HG03558 (cell line): ENCODE measurements at regions not wholly inside any gene's neighbourhood (a gene's known extent, or its start where the extent isn't known, plus 50 kb on each side); places are given as distances from the start of the nearest gene placed in this dataset.
"Not testable (repeated sequence)": the region's sequence is repeated elsewhere in the genome, so short reads cannot be mapped to it uniquely, and the experiment has no call there.

ENCODE experiments used
- ATAC-seq: cut with Tn5 transposase; IDR thresholded peaks from one replicate; pipeline ENCODE4 v1.9.1; 2021; ENCODE audit warnings: moderate number of reproducible peaks; ENCODE audit not compliant: unreplicated experiment; ENCODE audit errors: extremely low read depth

GRCh38 chr4:62622089-62622488 is 1422.0 kb downstream of the ADGRL3 start:
- ATAC-seq: no peak

GRCh38 chr4:62619971-62620370 is 1419.8 kb downstream of the ADGRL3 start:
- no peak for ATAC-seq

GRCh38 chr4:62618042-62618441 is 1417.9 kb downstream of the ADGRL3 start:
- ATAC-seq: no peak

GRCh38 chr4:62601737-62602136 is 1401.6 kb downstream of the ADGRL3 start:
- ATAC-seq: no peak

GRCh38 chr4:62595265-62595664 is 1395.1 kb downstream of the ADGRL3 start:
- ATAC-seq: not testable (repeated sequence)

DNA sequence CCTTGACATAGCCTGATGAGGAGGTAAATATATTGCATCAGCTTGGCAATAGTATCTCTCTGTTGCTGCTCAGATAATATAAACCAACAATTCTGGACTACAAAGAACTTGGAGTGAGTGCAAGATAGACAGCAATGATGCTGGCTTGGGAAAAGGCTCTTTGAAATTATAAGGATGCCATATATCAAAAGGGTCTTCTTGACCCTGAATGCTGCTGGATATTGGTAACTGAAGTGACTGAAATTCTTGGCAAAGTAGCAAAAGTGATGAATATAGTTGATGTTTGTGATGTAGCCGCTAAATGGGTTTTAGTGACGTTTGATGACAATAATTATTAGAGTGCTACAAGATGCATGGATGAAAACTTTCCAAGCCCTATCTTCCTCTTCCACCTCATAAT is 1391.6 kb downstream of the ADGRL3 start:
- ATAC-seq: no peak

DNA sequence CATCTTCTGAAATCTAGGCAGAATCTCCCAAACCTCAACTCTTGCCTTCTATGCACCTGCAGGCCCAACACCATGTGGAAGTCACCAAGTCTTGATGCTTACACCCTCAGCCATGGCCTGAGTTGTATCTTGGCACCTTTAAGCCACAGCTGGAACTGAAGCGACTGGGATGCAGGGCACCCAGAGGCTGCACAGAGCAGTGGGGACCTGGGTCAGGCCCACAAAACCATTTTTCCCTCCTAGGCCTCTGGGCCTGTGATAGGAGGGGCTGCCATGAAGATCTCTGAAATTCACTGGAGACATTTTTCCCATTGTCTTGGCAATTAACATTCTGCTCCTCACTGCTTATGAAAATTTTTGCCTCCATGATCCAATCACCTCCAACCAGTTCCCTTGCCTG is 1388.5 kb downstream of the ADGRL3 start:
- ATAC-seq: no peak

DNA sequence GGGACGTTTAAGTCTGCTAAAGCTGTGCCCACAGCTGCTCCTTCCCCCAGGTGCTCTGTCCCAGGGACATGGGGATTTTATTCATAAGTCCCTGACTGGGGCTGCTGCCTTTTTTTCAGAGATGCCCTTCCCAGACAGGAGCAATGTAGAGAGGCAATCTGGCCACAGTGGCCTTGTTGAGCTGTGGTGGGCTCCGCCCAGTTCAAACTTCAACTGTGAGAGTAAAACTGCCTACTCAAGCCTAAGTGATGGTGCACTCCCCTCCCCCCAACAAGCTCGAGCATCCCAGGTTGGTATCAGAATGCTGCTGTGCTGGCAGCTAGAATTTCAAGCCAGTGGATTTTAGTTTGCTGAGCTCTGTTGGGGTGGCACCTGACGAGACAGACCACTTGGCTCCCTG is 1371.4 kb downstream of the ADGRL3 start:
- no peak for ATAC-seq

DNA sequence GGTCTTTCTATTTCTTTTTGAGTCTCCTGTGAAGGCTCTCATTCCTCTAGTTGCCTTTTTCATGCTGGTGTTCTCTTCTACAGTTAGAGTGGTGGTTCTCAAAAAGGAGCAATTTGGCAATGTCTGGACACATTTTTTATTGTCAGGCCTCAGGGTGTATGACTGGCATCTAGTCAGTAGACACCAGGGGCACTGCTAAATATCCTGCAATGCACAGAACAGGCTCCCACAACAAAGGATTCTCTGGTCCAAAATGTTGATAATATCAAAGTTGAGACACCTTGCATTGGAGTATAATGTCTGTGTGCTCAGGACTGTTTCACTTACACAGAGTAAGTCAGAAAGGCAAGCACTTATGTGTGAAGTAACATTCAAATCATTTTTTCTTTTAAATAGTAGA is 1360.7 kb downstream of the ADGRL3 start:
- ATAC-seq: no peak

DNA sequence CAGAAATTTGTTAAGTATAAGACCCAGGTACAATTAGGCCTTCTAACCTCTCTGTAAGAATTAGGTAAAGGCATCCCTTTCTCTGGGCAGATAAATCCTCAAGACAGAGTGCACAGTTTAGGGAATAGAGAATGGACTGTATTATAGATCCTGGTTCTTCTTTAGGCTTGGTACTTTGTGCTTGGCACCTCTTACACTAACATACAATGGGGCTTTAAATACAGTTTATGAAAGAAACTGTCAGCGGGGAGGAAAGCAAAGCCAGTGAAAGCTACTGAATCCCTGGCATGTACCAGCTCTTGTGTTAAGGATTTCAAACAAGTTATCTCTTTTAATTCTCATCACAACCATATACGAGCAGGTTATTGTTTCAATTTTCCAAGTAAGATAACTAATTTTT is 1350.0 kb downstream of the ADGRL3 start:
- no peak for ATAC-seq

- ATAC-seq: no peak
Measured at GRCh38 chr4:62549601-62550000, 1349.5 kb downstream of the ADGRL3 start.

- ATAC-seq: no peak
Measured at GRCh38 chr4:62548765-62549164, 1348.6 kb downstream of the ADGRL3 start.

- ATAC-seq: no peak
Measured at GRCh38 chr4:62548108-62548524, 1348.0 kb downstream of the ADGRL3 start.

- ATAC-seq: no peak
Measured at GRCh38 chr4:62544428-62544827, 1344.3 kb downstream of the ADGRL3 start.

DNA sequence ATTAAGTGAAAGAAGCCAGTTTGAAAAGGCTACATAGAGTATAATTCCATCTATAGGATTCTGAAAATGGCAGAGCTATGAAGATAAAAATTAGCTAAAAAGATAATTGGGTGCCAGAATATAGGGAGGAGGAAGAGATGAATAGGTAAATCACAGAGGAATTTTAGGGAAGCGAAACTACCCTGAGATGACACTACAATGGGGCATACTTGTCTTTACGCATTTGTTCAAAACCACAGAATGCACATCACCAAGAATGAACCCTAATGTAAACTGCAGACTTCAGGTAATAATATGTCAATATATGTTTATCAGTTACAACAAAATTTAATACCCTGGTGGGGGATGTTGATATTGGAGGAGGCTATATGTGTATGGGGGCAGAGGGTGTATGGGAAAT is 1342.9 kb downstream of the ADGRL3 start:
- ATAC-seq: no peak

DNA sequence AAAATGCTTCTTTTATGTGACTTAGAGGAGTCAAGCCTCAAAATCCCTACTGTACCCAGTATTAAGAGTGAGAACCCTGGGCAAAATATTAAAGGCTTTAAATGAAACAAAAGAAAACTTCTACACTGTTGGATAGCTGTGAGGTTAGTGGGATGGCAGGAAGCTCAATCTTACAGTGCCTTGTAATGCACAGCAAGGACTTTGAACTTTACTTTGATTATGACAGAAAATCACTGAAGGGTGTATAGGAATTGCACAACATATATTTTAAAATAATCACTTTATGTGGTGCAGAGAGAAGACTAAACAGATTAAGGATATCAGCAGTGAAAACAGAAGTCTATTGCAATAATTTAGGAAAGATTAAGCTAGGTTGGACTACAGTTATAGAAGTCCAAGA is 1333.4 kb downstream of the ADGRL3 start:
- no peak for ATAC-seq

DNA sequence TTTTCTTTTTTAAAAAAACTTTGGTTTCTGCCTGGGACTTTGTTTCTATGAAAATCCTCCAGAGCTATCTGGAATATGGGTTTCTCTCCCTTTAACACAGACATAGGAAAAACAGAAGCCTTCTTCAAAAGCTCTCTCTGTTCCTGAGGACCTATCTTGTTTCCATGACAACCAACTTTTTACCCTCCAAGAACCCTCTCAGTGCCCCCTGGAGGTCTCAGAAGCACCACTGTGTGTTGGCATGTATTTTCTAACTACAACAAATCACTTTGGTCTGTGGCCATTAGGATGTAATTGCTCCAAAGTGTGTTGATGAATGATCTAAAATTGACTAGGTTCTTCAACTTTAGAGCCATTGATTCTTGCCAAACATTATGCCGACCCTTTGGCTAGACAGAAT is 1331.6 kb downstream of the ADGRL3 start:
- ATAC-seq: no peak

DNA sequence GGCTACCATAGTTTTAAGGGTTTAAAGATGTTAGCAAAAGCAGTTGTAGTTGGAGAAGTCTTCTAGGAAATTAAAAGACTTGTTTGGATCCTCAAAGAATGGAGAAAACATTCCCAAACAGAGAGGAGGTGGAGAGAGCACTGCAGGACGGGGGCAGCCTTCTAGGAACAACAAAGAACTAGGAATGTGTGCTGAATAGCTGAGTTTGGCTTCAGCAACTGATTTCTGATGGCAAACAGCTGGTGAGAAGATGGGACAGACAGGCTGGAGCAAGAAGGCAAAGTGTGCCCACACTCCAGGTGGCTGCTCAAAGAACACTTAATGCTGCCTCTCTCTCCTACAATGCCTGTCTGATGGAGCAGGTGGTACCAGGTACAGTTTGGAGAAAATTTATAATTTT is 1331.1 kb downstream of the ADGRL3 start:
- no peak for ATAC-seq

DNA sequence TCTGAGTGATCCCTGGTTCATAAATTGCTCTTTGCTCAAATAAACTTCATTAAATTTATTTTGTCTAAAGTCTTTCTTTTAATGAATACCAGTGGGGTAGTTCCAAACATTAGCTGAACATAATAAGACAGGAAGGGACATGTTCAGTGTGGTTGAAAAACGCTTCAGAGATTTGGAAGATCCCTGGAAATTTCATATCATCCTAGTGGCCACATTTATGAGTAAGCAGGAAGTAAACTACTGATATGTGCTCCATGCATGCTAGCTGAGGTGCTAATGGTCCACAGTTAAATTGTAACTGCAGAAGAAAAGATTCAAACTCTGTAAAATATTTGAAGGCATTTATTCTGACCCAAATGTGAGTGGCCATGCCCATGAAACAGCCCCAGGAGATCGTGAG is 1328.7 kb downstream of the ADGRL3 start:
- ATAC-seq: no peak

- no peak for ATAC-seq
Measured at GRCh38 chr4:62526671-62527070, 1326.5 kb downstream of the ADGRL3 start.

GRCh38 chr4:62523256-62523655 is 1323.1 kb downstream of the ADGRL3 start:
- no peak for ATAC-seq

DNA sequence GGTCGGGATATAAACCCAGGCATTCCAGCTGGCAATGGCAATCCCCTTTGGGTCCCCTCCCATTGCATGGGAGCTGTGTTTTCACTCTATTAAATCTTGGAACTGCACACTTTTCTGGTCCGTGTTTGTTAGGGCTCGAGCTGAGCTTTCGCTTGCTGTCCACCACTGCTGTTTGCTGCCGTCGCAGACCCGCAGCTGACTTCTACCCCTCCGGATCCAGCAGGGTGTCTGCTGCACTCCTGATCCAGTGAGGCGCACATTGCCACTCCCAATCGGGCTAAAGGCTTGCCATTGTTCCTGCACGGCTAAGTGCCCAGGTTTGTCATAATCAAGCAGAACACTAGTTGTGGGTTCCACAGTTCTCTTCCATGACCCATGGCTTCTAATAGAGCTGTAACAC is 1322.1 kb downstream of the ADGRL3 start:
- ATAC-seq: no peak

DNA sequence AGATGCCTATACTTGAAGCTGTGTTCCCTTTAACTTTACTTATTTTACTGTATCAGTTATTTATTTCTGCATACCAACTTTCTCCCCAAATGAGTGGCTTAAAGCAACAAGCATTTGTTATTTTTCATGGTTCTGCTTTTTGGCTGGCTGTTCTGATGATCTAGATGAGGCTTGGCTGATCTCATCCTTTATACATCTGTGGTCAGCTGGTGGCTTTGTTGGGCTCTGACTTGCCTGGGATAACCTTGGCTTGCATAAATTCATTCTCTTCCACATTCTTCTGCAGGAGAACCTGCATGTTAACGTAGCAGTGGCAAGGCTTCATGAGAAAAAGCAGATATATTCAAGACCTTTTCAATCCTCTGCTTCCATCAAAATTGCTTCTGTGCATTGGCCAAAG is 1317.6 kb downstream of the ADGRL3 start:
- ATAC-seq: no peak
